Pulmonary artery endothelial cell (primary cell): ENCODE measurements at regions not wholly inside any gene's neighbourhood (a gene's known extent, or its start where the extent isn't known, plus 50 kb on each side); places are given as distances from the start of the nearest gene placed in this dataset.

Source experiments
- DNase-seq: peaks from one replicate; pipeline ENCODE4 v3.0.0-alpha.2; 2011; ENCODE audit warnings: low read depth, low spot score

- DNase-seq, result no peak
These were observed 419.6 kb downstream of the MED13L start for GRCh38 chr12:115857923-115858322.

DNA sequence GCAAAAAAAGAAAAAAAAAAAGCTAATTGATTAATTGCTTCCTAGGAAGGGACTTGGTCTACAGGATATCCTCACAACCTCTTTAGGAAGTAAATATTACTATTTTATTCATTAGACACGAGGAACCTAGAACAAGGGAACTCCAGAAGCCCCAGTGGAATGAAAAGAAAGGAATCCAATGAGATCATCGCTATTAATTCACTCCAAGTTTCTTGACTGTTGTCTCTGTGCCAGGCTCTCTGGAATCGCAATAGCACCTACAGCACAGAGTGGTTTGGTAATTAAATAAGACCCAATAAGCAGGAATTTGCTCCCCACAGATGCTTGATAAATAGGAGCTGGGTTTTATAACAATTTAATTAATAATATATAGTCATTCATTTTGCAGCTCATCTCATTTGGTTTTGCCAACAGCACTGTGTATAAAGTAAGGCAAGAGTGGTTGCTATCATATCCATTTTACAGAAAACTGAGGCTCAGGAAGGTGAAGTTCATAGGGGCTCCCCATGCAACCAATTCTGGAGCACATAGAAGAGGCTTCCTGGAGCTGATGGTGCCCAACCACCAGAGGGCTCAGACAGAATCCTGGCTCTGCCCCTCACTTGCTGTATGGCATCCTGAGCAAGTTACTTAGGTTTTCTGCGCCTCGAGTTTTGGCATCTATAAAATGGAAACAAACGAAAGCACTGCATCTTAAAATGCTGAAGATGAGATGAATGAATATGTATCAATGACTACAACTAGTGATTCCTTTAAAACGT lies 420.2 kb downstream of the MED13L start:
- no peak for DNase-seq

GRCh38 chr12:115852054-115852453 lies 425.4 kb downstream of the MED13L start:
- no peak for DNase-seq

DNA sequence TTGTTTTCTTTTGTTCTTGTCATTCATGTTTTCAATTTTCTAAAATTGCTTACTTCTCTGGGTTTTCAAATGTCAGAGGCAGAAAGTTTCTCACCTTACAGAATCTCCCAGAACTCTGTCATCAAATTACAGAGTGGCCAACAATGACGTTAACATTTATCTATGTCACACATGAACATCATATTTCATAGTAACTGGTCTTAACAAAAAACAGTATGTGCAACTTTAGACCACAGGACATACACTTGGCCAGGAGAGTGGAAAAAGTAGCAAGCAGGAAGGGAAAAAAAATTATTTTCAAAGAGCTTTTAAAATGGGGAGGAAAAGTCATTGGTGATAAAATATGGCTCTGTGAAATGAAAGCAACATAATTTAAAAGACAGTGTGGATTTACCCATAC lies 426.5 kb downstream of the MED13L start:
- DNase-seq, result no peak

DNA sequence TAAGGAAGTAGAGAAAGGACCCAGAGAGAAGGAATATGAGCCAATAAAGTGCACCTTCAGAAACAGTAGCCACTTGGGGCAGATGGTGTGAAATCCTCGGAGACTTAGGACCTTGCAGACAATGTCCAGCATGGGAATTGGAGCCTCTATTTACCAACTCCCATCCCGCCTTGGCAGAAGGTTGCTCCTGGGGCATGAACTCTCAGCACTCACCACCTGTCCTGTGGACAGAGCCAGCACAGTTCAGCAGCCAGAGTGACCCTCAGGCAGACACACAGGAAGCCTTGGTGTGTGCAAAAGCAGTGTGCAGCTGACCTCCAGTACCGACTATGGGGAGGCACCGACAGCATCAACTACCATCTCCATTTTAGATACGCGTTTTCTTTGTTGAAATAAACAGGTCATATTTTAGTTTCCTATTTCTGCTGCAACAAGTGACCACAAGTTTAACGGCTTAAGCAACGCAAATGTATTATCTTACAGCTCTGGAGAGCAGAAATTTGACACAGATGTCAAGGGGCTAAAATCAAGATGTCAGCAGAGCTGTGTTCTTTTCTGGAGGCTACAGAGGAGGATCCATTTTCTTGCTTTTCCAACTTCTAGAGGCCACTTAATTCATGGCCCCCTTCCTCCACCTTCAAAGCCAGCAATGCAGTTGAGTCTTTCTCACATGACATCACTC lies 428.1 kb downstream of the MED13L start:
- DNase-seq, result no peak

GRCh38 chr12:115847398-115847797 lies 430.1 kb downstream of the MED13L start:
- no peak for DNase-seq

DNA sequence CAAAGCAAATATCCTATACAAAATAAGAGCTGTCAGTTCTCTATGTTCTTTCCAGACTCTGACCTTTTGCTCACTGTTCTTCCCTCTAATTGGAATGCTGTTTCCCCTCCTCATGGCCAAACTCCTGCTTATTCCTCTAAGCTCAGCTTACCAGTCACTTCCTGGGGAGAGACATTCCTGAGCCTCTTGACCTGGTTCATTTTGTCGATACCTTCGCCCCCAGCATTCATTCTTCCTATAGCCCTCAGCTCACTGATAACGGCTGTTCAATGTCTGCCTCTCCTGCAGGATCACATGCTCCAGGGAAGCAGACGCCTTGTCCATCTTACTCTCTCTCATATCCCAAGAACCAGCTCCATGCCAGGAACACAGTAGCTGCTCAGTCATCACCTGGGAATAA lies 431.0 kb downstream of the MED13L start:
- DNase-seq, result no peak

DNA sequence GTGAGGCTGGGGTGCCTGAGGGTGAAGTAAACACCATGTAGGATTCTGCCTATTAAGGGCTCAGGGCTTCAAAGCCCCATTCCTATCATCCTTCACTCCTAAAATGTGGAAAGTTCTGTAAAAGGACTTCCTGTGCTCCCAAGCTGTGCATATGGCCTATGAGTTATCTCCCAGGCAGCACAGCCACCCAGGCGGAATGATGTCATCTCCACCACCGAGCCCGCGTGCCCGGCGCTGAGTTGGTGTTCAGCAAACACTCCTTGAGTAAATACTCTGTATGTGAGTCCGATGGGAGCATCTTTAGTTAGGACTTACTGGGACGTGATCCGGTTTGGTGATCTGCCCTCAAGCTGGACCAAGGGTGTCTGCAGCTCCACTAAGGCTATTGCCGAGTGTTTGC lies 437.3 kb downstream of the MED13L start:
- no peak for DNase-seq

GRCh38 chr12:115838952-115839351 lies 438.5 kb downstream of the MED13L start:
- no peak for DNase-seq

DNA sequence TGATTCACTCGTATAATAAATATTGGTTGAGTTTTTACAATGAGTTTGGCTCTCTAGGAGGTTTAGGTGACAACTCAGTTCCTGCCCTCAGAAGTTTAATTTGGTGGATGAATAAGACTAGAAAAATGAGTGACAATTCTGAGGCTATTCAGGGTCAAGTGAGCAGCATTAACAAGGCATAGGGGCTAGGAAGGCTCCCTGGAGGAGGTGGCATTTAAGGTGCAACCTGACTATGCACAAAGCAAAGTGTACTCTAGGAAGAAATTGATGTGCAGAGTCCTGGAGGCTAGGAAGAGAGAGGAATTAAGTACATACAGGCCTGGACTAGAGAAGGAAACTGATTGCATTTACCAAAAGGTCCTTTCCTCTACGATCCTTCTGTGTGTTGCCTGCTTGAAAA lies 440.3 kb downstream of the MED13L start:
- DNase-seq, result no peak

GRCh38 chr12:115835445-115835844 lies 442.0 kb downstream of the MED13L start:
- no peak for DNase-seq

DNA sequence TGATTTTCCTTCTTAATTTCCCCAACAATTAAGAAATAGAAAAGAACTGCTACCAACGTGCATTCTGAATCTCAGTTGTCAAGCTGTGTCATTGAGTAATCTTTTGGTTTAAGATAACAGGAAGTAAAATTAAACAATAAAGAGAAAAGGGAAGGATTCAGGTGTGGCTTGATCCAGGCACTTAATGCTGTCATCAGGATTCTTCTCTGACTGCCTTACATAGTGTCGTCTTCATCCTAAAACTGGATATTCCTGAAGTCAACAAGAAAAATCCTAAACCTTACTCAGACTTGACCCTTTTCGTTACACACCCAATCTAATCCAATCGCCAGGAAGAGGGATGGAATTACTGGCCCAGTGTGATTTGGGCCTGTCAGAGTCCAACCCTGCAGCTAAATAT lies 443.8 kb downstream of the MED13L start:
- no peak for DNase-seq

GRCh38 chr12:115830633-115831032 lies 446.9 kb downstream of the MED13L start:
- DNase-seq, result no peak

GRCh38 chr12:115830070-115830469 lies 447.4 kb downstream of the MED13L start:
- no peak for DNase-seq

GRCh38 chr12:115828168-115828567 lies 449.3 kb downstream of the MED13L start:
- DNase-seq, result no peak

DNA sequence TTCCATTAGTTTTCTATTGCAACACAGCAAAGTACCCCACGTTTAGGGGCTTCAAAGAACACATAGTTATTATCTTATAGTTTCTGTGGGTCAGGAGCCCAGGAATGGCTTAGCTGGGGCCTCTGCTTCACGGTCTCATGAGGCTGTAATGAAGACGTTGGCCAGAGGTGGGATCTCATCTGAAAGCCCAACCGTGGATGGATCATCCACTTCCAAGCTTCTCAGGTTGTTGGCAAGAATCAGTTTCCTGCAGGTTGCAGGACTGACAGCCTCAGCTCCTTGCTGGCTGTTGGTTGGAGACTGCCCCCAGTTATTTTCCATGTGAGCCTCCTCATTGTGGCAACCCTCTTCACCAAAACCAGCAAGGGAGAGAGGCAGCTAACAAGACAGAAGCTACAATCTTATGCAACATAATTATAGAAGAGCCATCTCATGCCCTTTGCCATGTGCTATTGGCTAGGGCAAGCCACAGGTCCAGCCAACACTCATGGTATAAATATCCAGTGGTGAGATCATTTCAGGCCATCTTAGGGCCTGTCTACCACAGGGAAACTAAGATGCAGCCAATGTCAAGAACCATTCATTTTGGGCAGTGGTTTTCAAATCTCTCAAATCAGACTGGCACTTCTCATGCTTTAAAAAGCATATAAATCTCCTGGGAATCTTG lies 452.4 kb downstream of the MED13L start:
- no peak for DNase-seq

GRCh38 chr12:115823635-115824034 lies 453.9 kb downstream of the MED13L start:
- DNase-seq, result no peak

DNA sequence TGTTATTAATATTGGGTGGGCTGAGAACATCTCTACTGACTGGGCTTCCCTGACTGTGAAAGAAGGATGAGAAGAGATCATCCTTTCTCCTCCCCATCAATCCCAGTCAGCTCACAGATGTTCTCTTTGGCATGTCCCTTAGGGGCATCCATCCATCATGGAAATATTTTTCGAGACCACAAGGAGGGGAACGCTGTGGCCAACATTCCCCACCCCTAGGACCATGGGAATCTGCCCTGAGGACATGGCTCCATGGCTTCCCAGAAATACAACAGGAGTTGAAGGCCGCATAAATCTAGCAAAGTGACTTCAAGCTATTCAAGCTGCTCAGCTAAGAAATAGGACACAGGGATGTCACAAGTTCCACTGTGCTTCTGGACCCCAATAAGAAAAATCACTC lies 456.8 kb downstream of the MED13L start:
- DNase-seq, result no peak

GRCh38 chr12:115818973-115819372 lies 458.5 kb downstream of the MED13L start:
- DNase-seq, result no peak

DNA sequence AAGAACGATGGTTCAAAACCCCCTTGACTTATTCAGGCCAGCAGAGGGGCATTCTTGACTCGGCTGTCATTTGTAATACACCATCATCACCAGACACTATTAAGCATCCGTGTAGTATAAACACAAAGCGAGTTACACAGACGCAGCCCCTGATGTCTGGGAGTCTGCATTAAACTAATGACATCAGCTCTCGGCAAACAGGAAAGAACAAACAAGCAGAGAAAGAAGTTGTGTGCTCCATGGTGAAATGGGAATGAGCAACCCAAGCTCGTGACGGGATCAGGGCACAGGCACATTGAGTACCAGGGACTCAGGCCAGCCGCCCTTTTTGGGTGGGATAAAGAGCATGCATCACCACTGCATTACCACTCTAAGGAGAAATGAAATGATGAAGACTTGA lies 460.1 kb downstream of the MED13L start:
- DNase-seq, result no peak

DNA sequence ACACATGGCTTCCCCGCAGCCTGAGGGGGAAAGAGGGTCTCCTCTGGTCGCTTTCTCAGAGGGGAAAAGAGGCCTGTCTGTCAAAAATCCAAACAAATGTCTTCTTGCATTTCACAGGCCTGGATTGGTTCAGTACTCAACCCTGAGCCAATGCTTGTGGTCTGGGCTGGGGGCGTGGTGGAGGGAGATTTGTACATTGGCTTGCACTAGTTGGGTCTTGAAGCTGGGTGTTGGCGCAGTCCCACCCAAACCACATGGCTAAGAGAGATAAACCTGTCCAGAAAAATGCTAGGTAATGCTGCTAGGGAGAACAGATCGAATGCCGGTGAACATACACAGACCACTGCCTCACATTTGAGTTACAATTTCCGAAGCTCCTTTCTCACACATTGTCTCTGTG lies 461.6 kb downstream of the MED13L start:
- no peak for DNase-seq

GRCh38 chr12:115813256-115813655 lies 464.2 kb downstream of the MED13L start:
- DNase-seq, result no peak

DNA sequence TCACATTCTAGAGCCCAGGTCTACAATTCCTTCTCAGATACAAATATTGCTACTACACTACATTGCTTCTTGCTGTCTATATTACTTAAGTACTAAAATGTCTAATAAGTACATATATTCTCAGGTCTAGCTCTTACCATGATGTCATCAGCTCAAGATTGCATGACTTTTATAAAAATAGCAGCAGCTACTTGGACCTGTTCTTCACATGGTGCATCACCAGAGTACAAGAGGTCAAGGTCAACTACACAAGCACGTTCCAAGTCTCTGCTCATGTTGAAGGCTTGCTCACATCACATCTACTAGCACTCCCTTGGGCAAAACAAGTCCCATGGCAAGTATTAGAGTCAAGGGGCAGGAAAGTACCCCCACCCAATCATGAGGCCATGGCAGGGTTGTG lies 465.6 kb downstream of the MED13L start:
- DNase-seq, result no peak
